GM18517 (cell line): ENCODE measurements at regions not wholly inside any gene's neighbourhood (a gene's known extent, or its start where the extent isn't known, plus 50 kb on each side); places are given as distances from the start of the nearest gene placed in this dataset.
"Not testable (repeated sequence)": the region's sequence is repeated elsewhere in the genome, so short reads cannot be mapped to it uniquely, and the experiment has no call there.

Experiments
- ATAC-seq: cut with Tn5 transposase; IDR thresholded peaks from one replicate; pipeline ENCODE4 v1.9.1; 2021; ENCODE audit warnings: mild to moderate bottlenecking, moderate library complexity; ENCODE audit not compliant: unreplicated experiment

GRCh38 chr5:103891151-103891550, 328.6 kb upstream of the NUDT12 start:
- ATAC-seq: no peak

- ATAC-seq: no peak
These were observed 327.7 kb upstream of the NUDT12 start for GRCh38 chr5:103890313-103890712.

- ATAC-seq: peak; percentile 74
These were observed 327.1 kb upstream of the NUDT12 start for GRCh38 chr5:103889500-103890209.

GRCh38 chr5:103886826-103887225, 324.2 kb upstream of the NUDT12 start:
- ATAC-seq: no peak

GRCh38 chr5:103883143-103883542, 320.6 kb upstream of the NUDT12 start:
- ATAC-seq: no peak

GRCh38 chr5:103881560-103881959, 319.0 kb upstream of the NUDT12 start:
- ATAC-seq: no peak

- no peak for ATAC-seq
These were observed 305.4 kb upstream of the NUDT12 start for GRCh38 chr5:103867857-103868598.

GRCh38 chr5:103866169-103866568, 303.6 kb upstream of the NUDT12 start:
- no peak for ATAC-seq

GRCh38 chr5:103862398-103862797, 299.8 kb upstream of the NUDT12 start:
- no peak for ATAC-seq

- ATAC-seq: no peak
These were observed 297.7 kb upstream of the NUDT12 start for GRCh38 chr5:103860327-103860726.

GRCh38 chr5:103858367-103858766, 295.8 kb upstream of the NUDT12 start:
- ATAC-seq: not testable (repeated sequence)

- no peak for ATAC-seq
These were observed 288.5 kb upstream of the NUDT12 start for GRCh38 chr5:103851091-103851490.

- no peak for ATAC-seq
These were observed 287.3 kb upstream of the NUDT12 start for GRCh38 chr5:103849934-103850333.

GRCh38 chr5:103847060-103847459, 284.5 kb upstream of the NUDT12 start:
- ATAC-seq: no peak

GRCh38 chr5:103842936-103843335, 280.3 kb upstream of the NUDT12 start:
- no peak for ATAC-seq

GRCh38 chr5:103840600-103840999, 278.0 kb upstream of the NUDT12 start:
- ATAC-seq: no peak

- ATAC-seq: no peak
These were observed 271.6 kb upstream of the NUDT12 start for GRCh38 chr5:103834216-103834615.

GRCh38 chr5:103829585-103829984, 267.0 kb upstream of the NUDT12 start:
- ATAC-seq: no peak

- ATAC-seq: no peak
These were observed 265.4 kb upstream of the NUDT12 start for GRCh38 chr5:103827976-103828375.

- ATAC-seq: no peak
These were observed 258.8 kb upstream of the NUDT12 start for GRCh38 chr5:103821361-103821760.

- peak; percentile 92 for ATAC-seq
These were observed 246.0 kb upstream of the NUDT12 start for GRCh38 chr5:103808464-103809106.

GRCh38 chr5:103804711-103805110, 242.1 kb upstream of the NUDT12 start:
- ATAC-seq: no peak
